Thymus (tissue), 11 donors: ENCODE measurements at regions not wholly inside any gene's neighbourhood (a gene's known extent, or its start where the extent isn't known, plus 50 kb on each side); places are given as distances from the start of the nearest gene placed in this dataset.

Source experiments
- DNase-seq, 9 donors: peaks; one replicate each; pipeline ENCODE4 v3.0.0-alpha.2; 2013; ENCODE audit warnings: low spot score in 9 of 9, low read depth in 6 of 9, missing footprints in 1 of 9
- H3K27ac ChIP-seq, 2 donors: one replicate each; pipeline ENCODE4 v1.5.1; 2013; ENCODE audit warnings: control low read depth in 1 of 2, low read depth in 1 of 2, low read length in 1 of 2, mild to moderate bottlenecking in 1 of 2, moderate library complexity in 1 of 2
- H3K27me3 ChIP-seq, 2 donors: one replicate each; pipeline ENCODE4 v1.5.1; 2013; ENCODE audit warnings: low read length in 1 of 2; ENCODE audit not compliant: control insufficient read depth in 2 of 2, insufficient read depth in 1 of 2
- H3K36me3 ChIP-seq, 2 donors: one replicate each; pipeline ENCODE4 v1.5.1; 2013; ENCODE audit warnings: low read length in 1 of 2, mild to moderate bottlenecking in 1 of 2, moderate library complexity in 1 of 2; ENCODE audit not compliant: control insufficient read depth in 2 of 2, insufficient read depth in 2 of 2
- H3K4me1 ChIP-seq, 2 donors: one replicate each; pipeline ENCODE4 v1.5.1; 2013; ENCODE audit warnings: low read length in 2 of 2; ENCODE audit not compliant: control insufficient read depth in 2 of 2, insufficient read depth in 2 of 2
- H3K4me3 ChIP-seq, 2 donors: one replicate each; pipeline ENCODE4 v1.5.1; 2013; ENCODE audit warnings: low read length in 2 of 2, control low read depth in 1 of 2, mild to moderate bottlenecking in 1 of 2
- H3K9me3 ChIP-seq, 2 donors: one replicate each; pipeline ENCODE4 v1.5.1; 2013; ENCODE audit warnings: low read length in 1 of 2, mild to moderate bottlenecking in 1 of 2; ENCODE audit not compliant: control insufficient read depth in 2 of 2, insufficient read depth in 1 of 2
- WGBS: extraction: QIAGEN DNeasy Blood & Tissue Kit; methylation state at CpG from one replicate; pipeline ENCODE4 v1.1.7; 2013; 5-methylcytosine and 5-hydroxymethylcytosine counted together
- donor health status: healthy.

GRCh38 chr21:41023936-41024335, 144.0 kb upstream of the BACE2 start:
- 93% methylated on average over 7 of the region's 7 CpGs for WGBS

GRCh38 chr21:41024341-41024740, 143.6 kb upstream of the BACE2 start:
- H3K9me3 ChIP-seq: no peaks in the 10 kb centered on the region
- 91% methylated on average over 2 of the region's 2 CpGs for WGBS

More at GRCh38 chr21:41023936-41024335, 144.0 kb upstream of the BACE2 start:
- no peak overlapping the region for H3K27ac ChIP-seq
- H3K36me3 ChIP-seq: no peaks in the 10 kb centered on the region
- DNase-seq: no peak
- H3K27me3 ChIP-seq: no peaks in the 10 kb centered on the region
- H3K4me1 ChIP-seq: no peaks in the 10 kb centered on the region
- H3K4me3 ChIP-seq: no peak overlapping the region
- H3K9me3 ChIP-seq: no peaks in the 10 kb centered on the region

GRCh38 chr21:41024746-41025254, 143.2 kb upstream of the BACE2 start:
- Histone ChIP-seq H3K27me3 (no peaks in the 10 kb centered on the region), H3K36me3 (no peaks in the 10 kb centered on the region), H3K4me3 (no peak overlapping the region), H3K4me1 (no peaks in the 10 kb centered on the region), H3K27ac (no peak overlapping the region), H3K9me3 (no peaks in the 10 kb centered on the region)
- WGBS: 85% methylated on average over 13 of the region's 13 CpGs
- DNase-seq: no peak

More at GRCh38 chr21:41024341-41024740, 143.6 kb upstream of the BACE2 start:
- DNase-seq: no peak
- no peak overlapping the region for H3K27ac ChIP-seq
- H3K4me1 ChIP-seq: no peaks in the 10 kb centered on the region
- H3K4me3 ChIP-seq: no peak overlapping the region
- H3K36me3 ChIP-seq: no peaks in the 10 kb centered on the region
- H3K27me3 ChIP-seq: no peaks in the 10 kb centered on the region

- H3K27ac ChIP-seq: no peak overlapping the region
- no peaks in the 10 kb centered on the region for H3K36me3 ChIP-seq
- 89% methylated on average over 3 of the region's 3 CpGs for WGBS
- DNase-seq: no peak
- no peak overlapping the region for H3K4me3 ChIP-seq
- no peaks in the 10 kb centered on the region for H3K4me1 ChIP-seq
- no peaks in the 10 kb centered on the region for H3K27me3 ChIP-seq
- no peaks in the 10 kb centered on the region for H3K9me3 ChIP-seq
Observed at GRCh38 chr21:41029571-41029970, 138.4 kb upstream of the BACE2 start.

GRCh38 chr21:41031701-41032220, 136.2 kb upstream of the BACE2 start:
- 88% methylated on average over 3 of the region's 3 CpGs for WGBS
- no peak overlapping the region for H3K4me3 ChIP-seq
- DNase-seq: no peak

GRCh38 chr21:41032541-41032940, 135.4 kb upstream of the BACE2 start:
- Histone ChIP-seq H3K4me1 (no peaks in the 10 kb centered on the region), H3K9me3 (no peaks in the 10 kb centered on the region), H3K4me3 (no peak overlapping the region), H3K27me3 (no peaks in the 10 kb centered on the region), H3K27ac (no peak overlapping the region), H3K36me3 (no peaks in the 10 kb centered on the region)
- no peak for DNase-seq
- 95% methylated on average over 1 of the region's 1 CpG for WGBS

More at GRCh38 chr21:41031701-41032220, 136.2 kb upstream of the BACE2 start:
- no peaks in the 10 kb centered on the region for H3K36me3 ChIP-seq
- H3K4me1 ChIP-seq: no peaks in the 10 kb centered on the region
- no peaks in the 10 kb centered on the region for H3K27me3 ChIP-seq
- H3K27ac ChIP-seq: no peak overlapping the region
- no peaks in the 10 kb centered on the region for H3K9me3 ChIP-seq

- H3K36me3 ChIP-seq: no peaks in the 10 kb centered on the region
- no peaks in the 10 kb centered on the region for H3K27me3 ChIP-seq
- no peak for DNase-seq
- H3K27ac ChIP-seq: no peak overlapping the region
- H3K9me3 ChIP-seq: no peaks in the 10 kb centered on the region
- 95% methylated on average over 6 of the region's 6 CpGs for WGBS
- H3K4me3 ChIP-seq: no peak overlapping the region
- no peaks in the 10 kb centered on the region for H3K4me1 ChIP-seq
Observed at GRCh38 chr21:41037212-41037611, 130.7 kb upstream of the BACE2 start.

GRCh38 chr21:41037936-41038335, 130.0 kb upstream of the BACE2 start:
- Histone ChIP-seq H3K36me3 (no peaks in the 10 kb centered on the region), H3K4me1 (no peaks in the 10 kb centered on the region), H3K9me3 (no peaks in the 10 kb centered on the region), H3K27me3 (no peaks in the 10 kb centered on the region), H3K4me3 (no peak overlapping the region), H3K27ac (no peak overlapping the region)
- 99% methylated on average over 1 of the region's 1 CpG for WGBS
- DNase-seq: no peak

- Histone ChIP-seq H3K4me3 (no peak overlapping the region), H3K27ac (no peak overlapping the region), H3K9me3 (no peaks in the 10 kb centered on the region), H3K36me3 (no peaks in the 10 kb centered on the region), H3K27me3 (peaks cover 0 to 2% of the 10 kb centered on the region in 2 donors), H3K4me1 (no peaks in the 10 kb centered on the region)
- DNase-seq: no peak
- WGBS: 80% methylated on average over 2 of the region's 2 CpGs
Observed at GRCh38 chr21:41043014-41043413, 124.9 kb upstream of the BACE2 start.
